ENCODE measurements at regions not wholly inside any gene's neighbourhood (a gene's known extent, or its start where the extent isn't known, plus 50 kb on each side); places are given as distances from the start of the nearest gene placed in this dataset.
A peak's percentile ranks its signal among the peaks of the same experiment; 100 is the strongest.
"Not testable (repeated sequence)": the region's sequence is repeated elsewhere in the genome, so short reads cannot be mapped to it uniquely, and the experiment has no call there.

DNA sequence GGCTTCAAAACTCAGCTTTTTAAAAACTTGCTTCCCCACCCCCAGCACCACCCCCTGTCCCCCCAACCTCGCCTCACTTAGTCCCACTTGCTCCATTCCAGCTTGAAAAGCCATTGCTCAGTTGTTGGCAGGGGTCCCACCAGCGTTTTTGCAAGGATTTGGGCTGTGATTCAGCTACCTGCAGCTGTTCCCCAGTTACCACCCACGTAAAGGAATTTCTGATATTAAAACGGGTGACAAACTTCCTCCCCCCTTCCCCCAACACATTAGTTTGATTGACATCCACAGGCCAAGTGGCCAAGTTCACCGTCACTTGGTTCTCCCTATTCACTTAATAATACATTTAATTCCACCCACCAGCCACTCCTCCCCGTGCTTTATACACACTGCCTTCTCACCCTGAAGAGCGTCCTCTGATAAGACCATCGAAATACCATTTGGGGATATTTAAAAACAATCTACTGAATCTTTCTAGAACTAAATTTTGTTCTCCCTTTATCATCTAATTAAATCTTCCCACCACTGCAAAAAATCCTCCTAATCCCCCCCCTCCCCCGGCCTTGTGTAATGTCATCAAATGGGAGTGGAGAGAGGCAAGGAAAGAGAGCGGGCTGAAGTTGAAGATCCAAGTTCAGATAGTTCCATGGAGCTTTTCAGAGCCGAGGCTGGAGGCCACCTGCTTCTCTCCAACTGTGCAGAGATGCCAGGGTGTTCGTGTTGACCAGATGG, 55.1 kb downstream of the SOX9 start:
- peak; percentile 44 for DNase-seq (ENCODE audit: low spot score)

DNA sequence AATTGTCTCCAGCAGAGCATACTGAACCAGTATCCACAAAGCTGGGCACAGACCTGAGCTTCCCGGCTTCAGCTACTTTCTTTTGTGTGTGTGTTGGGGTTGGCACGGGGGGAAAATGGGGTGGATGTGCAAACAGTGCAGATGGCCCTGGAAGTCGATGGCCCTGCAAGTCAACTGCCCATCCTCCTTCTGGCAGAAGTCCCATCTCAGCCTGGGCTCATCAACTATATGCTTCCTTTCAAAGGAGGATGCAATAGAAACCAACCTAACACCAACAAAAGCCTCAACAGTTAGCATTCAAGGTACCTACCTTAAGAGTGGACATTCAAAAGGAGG, 55.7 kb downstream of the SOX9 start:
- DNase-seq (ENCODE audit: low spot score) = no peak

DNA sequence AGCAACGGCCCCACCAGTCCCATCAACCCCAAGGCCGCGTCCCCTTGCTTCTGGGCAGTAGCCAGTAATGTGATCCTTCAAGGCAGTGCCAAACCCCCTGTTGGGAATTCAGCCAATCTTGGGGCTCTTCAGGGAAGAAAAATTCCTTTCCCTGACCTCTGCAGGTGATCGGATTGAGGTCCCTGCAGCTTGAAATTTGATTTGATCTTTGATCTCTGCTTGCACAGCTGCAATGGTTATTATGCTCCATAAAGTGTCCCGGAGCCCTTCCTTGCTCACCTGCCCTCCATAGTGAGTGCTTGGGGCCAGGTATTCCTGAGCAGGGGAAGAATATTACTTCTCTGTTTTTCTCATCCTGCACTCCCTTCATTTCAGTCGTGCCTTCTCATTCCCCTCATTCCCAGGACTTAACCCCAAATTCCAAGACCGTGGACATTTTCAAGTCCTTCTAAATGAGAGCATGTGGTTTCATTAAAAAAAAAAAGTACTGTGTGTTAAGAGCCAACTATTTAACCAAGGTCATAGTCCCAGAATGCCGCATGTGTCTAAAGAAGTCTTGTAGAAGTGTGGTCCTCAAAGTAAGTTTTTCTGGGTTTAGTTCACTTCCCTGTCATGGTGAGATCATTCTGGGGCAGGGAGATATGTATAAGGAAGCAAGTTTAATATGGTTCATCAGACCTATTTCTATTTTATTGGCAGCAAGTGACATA, 56.3 kb downstream of the SOX9 start:
- DNase-seq (ENCODE audit: low spot score) = no peak

DNA sequence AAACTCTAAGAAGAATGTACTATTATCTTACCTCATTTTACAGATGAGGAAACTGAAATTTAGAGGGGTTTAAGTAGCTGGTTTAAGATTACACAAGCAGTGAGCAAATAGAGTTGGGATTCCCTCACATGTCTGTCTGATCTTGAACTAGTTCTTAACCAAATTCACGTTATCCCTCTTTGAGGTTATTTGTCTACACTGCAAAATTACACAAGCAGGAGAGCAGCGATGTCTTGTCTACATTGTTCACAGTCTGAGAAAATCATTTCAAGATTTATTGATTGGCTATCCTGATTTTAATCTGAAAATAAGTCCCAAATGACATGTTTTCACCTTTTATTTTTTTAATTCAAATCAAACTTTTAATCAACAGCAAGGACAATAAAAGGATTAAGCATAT, 56.9 kb downstream of the SOX9 start:
- DNase-seq (ENCODE audit: low spot score) = no peak

DNA sequence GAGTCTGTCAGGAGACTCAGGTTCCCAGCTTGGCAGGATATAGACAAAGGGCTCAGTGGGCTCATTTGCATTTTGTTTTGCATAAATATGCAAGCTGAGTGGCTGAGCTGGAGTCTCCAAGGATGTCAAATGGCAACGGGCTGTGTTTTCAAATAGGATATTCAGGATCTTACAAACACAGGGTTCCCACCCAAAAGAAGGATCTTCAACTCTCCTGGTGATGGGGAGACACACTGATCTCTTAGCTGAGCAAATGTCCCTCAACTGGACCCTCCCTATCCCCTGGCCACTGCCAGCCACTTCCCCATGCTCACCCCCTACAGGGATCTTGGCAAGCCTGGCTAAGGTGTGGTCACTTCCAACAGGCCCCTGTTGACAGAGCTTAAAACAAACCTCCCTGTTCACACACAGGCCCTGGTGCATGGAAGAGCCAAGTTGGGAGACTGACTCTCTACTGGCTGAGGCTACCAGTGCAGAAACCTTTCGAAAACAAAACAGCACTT, 61.6 kb downstream of the SOX9 start:
- peak; percentile 50 for DNase-seq (ENCODE audit: low spot score)

DNA sequence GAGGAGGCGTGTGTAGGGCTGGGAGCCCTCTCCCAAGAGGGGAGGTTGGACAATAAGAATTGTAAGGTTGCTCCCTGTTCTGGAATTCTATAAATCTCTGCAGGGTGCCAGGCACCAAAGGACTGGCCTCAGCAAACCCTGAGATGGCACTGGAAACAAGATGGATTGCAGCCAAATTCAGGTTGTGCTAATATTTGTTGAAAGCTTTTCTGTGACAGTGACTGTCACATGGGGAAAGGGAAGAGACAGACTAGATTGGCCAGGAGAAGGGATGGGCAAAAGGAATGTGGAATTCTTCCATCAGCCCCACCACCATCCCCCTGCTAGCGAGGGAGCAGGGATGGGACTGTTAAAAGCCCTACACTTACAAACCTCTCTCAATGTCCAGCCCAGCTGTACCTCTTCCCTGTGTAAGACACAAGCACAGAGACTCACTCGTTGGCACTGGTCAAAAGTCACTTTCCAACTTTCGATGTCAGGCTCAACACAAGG, 62.4 kb downstream of the SOX9 start:
- DNase-seq (ENCODE audit: low spot score) = no peak

DNA sequence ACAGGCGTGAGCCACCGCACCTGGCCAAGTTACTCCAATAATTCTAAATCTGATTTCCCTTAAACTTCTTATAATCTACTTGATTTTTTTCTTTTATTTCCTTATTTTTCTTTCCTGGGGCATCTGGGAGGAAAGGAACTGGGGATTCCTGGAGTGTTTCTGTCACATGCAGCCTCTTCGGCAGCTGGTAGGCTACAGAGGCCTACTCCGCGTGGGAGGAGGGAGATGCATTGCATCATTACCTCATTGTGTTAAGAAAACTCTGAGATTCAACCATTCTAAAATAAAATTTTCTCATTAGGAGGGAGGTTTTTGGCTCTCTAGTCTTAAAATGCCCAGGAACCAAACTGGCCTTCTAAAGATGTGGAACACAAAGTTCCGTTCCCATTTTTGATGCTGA, 64.0 kb downstream of the SOX9 start:
- DNase-seq (ENCODE audit: low spot score) = no peak

DNA sequence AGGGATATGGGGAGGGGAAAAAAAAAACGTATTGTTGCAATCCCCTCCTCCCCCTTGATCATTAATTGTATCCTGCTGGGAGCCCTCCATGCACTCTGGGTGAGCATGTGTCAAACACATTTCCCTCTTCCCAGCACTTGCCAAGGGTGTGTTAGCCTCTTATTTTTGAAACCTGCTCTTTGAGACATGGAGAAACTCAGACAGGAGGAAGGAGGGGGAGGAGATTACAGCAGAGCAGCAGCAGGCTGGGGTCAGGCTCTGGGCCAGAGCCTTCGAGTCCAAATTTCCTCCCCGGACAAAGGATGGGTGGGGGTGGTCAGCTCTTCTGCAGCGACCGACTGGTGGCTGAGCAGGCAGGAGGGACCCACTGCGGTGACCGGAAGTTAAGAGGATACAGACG, 64.7 kb downstream of the SOX9 start:
- no peak for DNase-seq (ENCODE audit: low spot score)

DNA sequence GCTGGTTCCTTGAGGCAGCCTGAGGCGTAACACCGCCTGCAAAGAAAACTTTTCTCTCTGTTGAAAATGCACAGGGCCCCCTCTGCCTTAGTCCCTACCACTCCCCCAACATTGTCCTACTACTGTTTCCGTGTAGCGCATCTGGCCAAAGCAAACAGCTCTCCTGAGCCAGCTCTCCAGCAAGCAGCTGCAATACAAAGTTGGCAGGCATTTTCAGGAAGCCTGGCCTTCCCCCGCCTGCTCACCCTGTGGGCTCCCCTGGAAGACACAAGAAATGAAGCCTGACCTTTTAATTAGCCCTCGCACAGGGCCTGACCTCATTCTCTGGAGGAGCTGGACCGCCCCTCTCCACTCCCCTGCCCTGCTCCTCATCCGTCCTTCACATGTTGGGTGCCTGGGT, 66.7 kb downstream of the SOX9 start:
- no peak for DNase-seq (ENCODE audit: low spot score)

DNA sequence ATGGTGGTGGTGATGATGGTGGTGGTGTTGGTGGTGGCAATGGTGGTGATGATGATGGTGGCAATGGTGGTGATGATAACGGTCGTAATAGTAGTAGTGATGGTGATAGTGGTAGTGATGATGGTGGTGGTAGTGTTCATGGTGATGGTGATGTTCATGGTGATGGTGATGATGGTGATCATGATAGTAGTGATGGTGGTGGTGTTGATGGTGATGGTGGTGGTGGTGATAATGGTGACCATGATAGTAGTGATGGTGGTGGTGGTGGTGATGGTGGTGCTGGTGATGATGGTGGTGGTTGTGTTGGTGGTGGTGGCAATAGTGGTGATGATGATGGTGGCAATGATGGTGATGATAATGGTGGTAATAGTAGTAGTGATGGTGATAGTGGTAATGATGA, 68.0 kb downstream of the SOX9 start:
- no peak for DNase-seq (ENCODE audit: low spot score)

DNA sequence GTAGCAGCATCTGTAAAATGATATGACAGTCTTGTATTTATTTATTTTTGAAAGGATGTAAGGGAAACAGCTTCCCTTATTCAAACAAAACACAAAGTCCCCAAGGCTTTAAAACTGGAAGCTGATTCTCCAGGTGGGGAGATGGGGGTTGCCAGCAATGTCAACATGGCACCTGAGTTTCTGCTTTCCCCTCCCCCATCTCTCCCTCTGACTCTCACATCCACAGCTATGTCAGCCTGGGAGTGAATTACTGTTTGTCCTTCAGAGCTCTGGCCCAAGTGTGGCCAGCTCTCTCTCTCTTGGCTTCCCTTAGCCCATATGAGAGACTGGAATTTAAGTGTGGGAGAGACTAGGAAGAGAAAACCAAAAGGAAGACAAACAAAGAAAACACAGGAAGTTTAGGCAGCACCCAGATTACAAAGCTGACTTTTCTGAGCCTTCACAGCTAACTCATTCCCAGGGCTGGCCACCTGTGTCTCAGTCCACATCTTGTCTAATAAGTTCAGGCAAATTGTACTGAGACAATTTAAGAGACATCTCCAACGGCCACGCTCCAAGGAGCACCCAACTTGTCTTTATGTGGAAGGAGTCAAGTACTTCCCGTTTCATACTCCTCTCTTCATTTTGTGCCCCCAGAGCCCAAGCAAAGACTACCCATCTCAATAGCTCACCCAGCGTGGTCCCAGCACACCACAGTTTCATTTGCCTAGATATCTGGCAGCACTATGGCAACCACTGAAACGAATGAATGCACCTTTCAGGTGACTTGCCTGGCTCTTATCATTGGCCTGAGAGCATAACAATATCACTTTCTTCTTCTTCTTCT, 69.2 kb downstream of the SOX9 start:
- no peak for DNase-seq (ENCODE audit: low spot score)

DNA sequence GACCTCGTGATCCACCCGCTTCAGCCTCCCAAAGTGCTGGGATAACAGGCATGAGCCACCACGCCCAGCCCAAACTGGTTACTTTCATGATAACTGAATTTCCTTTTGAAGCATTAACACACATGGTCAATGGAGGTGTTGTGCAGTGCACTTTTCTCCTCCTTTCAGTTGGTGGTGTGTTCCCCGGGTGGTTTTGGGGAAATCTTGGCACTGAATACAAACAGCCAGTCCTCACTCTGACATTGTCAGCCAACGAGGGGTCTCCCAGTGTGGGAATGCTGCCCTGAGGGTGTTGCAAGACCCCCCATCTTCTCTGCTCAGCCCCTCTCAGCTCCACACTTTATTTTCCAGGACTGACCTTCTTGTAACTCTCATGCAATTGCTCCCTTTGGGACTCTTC, 70.5 kb downstream of the SOX9 start:
- no peak for DNase-seq (ENCODE audit: low spot score)

DNA sequence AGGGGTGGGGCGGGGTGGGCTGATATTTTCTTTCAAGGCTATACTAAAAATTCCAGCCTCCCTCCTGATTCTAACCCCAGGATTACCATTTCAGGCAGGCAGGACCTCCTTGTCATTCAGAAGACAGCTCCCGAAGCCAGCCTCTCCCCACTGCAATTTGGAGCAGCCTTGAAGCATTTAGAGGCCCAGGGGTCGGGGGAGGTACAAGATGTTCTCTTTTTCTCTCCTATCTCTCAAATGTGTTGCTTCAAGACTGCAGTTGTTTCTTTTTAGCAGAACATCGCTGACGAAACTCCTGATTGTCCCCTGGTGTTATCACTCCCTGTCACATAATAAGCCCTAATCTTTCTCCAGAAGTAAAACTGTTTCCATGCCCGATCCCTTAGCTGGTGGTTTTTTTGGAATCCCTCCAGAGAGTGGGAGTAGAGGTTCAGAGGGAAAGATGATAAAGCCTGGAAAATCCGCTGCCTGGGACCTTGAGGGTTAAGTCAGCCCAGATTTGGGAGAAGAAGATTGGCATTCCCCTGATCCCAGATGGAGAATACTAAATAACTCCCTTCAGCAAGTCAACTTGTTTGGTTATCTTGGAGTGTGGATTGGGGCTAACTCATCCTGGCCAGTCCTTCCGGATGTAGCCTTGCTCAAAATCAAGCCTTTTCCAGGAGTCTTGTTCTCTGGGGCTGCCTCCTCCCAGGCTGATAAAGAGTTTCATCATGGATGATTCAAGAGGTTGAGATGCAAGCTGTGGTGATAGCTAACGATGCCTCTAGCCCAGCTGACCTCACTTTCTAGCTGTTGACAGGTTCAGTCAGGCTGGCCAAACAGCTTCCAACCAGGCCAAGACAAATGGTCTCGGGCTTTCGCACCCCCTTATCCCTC, 71.3 kb downstream of the SOX9 start:
- no peak for DNase-seq (ENCODE audit: low spot score)

DNA sequence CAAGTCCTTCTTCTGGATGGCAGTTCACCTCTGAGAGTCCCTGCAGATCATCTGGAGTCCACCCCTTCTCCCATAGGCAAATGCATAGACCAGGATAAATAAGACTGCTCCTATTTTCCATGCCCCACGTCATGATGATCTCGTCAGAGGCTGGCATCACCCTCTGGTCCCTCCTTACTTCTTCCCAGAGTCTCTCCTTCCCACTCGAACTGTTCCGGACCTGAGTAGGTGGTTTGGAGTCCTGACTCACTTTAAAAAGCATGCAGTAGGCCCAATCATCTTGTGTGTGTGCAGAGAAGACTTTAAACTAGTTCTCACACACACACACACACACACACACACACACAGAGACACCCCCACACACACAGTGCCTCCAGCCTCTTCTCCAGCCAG, 72.0 kb downstream of the SOX9 start:
- no peak for DNase-seq (ENCODE audit: low spot score)

DNA sequence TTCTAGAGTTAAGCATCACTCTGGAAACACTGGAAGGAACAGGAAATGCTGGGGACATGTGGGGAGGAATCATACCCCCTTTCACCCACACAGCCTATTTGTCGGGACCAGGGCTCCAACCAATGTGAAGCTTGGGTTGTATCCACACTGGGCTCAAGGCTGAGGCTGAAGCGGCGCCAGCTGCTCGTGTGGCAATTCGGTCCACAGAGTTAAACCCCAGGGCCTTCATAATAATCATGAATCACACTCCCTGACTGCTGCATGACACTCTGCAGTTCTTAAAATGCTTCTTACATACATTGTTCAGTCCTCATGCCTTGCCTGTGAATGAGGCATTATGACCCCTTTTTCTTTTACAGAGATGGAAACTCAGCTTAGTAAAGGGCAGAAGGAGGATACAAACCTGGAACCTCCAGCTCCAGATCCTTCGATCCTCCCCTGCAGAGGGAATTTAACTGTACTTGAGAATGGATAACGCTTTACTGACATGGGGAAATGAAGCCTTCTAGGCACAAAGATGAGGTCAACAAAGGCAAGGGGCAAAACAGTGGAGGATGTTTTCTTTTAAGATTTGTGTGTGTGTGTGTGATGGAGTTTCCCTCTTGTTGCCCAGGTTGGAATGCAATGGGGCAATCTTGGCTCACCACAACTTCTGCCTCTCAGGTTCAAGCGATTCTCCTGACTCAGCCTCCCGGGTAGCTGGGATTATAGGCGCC, 72.7 kb downstream of the SOX9 start:
- DNase-seq (ENCODE audit: low spot score) = no peak

DNA sequence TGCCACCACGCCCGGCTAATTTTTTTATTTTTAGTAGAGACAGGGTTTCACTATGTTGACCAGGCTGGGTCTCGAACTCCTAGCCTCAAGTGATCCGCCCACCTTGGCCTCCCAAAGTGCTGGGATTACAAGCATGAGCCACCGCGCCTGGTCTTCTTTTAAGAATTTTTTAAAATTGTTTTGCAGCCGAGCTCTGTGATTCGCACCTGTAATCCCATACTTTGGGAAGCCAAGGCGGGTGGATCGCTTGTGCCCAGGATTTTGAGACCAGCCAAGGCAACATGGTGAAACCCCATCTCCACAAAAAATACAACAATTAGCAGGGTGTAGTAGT, 73.3 kb downstream of the SOX9 start:
- not testable (repeated sequence) for DNase-seq (ENCODE audit: low spot score)

DNA sequence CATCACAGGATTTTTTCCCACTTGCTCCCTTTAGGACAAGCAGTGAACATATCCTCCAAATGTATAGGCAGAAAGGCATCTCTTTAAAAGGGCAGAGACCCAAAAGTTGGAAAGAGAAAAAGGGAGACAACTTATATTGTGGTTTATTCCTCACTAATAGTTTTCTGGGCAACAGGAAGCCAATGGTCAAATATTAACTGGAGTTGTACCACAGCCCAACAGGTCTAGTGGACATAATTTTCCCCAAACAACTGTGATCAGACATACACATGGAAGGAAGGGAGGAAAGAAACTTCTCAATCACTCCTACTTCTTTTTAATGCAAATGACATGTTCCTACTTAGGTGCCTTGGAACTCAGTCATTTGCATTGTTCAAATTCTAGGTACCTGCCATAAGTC, 78.4 kb downstream of the SOX9 start:
- DNase-seq (ENCODE audit: low spot score) = no peak

DNA sequence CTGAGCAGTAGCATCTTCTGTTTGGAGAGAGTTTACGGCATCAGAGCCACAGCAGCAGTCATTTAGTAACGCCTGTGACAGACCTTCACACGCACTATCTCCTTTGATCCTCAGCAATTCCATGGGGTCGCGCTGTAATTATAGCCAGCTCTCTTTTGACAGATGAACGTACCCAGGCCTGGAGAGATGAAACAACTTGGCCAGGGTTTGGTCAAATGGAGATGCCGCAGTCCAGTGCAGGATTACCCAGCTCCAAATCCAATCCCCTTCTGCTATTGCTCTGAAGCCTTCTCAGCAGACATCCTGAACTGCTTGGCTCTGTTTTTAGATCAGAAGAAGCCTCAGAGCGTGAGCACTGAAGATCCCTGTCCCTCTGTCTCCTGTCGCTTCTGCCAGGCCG, 83.9 kb downstream of the SOX9 start:
- no peak for DNase-seq (ENCODE audit: low spot score)

DNA sequence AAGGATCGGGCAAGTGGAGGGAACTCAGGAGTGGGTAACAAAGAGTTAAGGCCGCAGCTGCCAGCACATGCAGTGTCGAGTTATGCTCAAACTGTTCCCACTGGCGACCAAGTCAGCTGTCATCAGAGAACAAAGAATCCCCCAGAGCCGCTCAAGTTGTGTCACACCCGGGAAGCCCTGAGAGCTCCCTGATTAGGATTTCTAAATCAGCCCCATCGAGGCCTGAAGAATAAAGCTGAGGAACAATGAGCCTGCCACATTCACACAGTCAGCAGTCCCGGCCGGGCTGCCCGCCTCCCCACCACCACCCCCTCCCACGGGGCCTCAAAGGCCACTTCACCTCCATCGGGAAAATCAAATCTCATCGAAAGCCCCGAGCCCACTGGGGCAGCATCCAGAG, 84.5 kb downstream of the SOX9 start:
- peak; percentile 18 for DNase-seq (ENCODE audit: low spot score)

DNA sequence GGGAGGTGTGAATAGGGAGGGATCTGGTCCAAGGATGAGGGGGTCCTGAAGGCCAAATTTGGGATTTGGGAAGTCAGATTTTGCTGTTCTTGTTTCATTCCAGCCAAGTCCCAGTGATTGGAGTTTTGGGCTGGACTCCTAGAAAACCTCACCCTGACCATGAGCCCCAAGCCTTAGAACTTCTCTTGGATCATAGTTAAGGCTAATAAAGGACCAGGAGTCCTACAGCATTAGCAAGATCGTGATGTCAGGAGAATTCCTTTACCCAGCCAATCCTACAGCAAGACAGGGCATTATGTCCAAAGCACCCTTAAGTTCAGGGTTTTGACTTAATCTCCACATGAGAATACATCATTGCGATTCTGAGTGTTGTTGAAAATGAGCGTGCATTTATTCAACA, 85.0 kb downstream of the SOX9 start:
- DNase-seq (ENCODE audit: low spot score) = no peak

DNA sequence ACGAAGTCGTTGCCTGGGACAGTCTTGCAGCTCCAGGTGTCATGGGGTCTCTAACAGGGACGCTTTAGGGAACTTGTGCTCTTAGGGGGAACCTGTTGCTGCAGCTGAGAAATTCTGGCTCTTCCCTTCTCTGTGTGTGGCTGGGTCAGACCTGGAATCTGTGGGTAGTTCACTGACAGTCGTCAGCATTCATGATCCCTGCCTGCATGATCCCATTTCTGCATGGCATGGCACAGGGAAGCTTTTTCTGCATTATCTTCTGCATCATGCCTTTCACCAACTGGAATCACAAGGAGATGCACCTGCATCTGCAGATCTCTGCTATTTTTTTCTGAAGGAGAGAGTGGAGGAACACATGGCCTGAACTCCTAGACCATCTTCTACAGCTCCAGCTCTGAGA, 85.6 kb downstream of the SOX9 start:
- no peak for DNase-seq (ENCODE audit: low spot score)

Measured in putamen (tissue), 1 donor.